SK-N-SH treated with all-trans-retinoic acid at 6 μM for 48 hours (cell line): ENCODE measurements at regions not wholly inside any gene's neighbourhood (a gene's known extent, or its start where the extent isn't known, plus 50 kb on each side); places are given as distances from the start of the nearest gene placed in this dataset.

Source experiments
- ATAC-seq: fragments of 200-7000 bp; cut with Tn5 transposase; 3 replicates; pipeline ENCODE4 v1.9.1; 2020; ENCODE audit warnings: mild to moderate bottlenecking, moderate library complexity
- BACH2 ChIP-seq: fragments of 250-450 bp; sonication (Bioruptor Pico); IDR thresholded peaks from 2 replicates; pipeline ENCODE4 v1.9.0; 2021; ENCODE audit warnings: mild to moderate bottlenecking, borderline replicate concordance
- CSRNP3 ChIP-seq: fragments of 250-450 bp; sonication (Bioruptor Pico); IDR thresholded peaks from 2 replicates; pipeline ENCODE4 v1.5.1; 2021; ENCODE audit warnings: mild to moderate bottlenecking, moderate library complexity
- ESRRG ChIP-seq: fragments of 250-450 bp; sonication (Bioruptor Pico); IDR thresholded peaks from 2 replicates; pipeline ENCODE4 v1.6.1; 2021; ENCODE audit warnings: mild to moderate bottlenecking
- ISL1 ChIP-seq: fragments of 250-450 bp; sonication (Bioruptor Pico); IDR thresholded peaks from 2 replicates; pipeline ENCODE4 v2.1.2; 2022; ENCODE audit warnings: mild to moderate bottlenecking, moderate library complexity
- POU6F1 ChIP-seq: fragments of 250-450 bp; sonication (Bioruptor Pico); IDR thresholded peaks from 2 replicates; pipeline ENCODE4 v1.8.0; 2021; ENCODE audit warnings: low read depth, mild to moderate bottlenecking, moderate library complexity, borderline replicate concordance
- PPARA ChIP-seq: fragments of 250-450 bp; sonication (Bioruptor Pico); IDR thresholded peaks from 2 replicates; pipeline ENCODE4 v1.5.0; 2020; ENCODE audit warnings: mild to moderate bottlenecking, borderline replicate concordance
- RARB ChIP-seq: fragments of 250-450 bp; sonication (Bioruptor Pico); IDR thresholded peaks from 2 replicates; pipeline ENCODE4 v1.8.0; 2021; ENCODE audit warnings: mild to moderate bottlenecking, moderate library complexity
- SNAI2 ChIP-seq: fragments of 250-450 bp; sonication (Bioruptor Pico); IDR thresholded peaks from 2 replicates; pipeline ENCODE4 v1.5.0; 2020; ENCODE audit warnings: mild to moderate bottlenecking, moderate library complexity
- TCF4 ChIP-seq: fragments of 250-450 bp; sonication (Bioruptor Pico); IDR thresholded peaks from 2 replicates; pipeline ENCODE4 v1.8.0; 2021; ENCODE audit warnings: mild to moderate bottlenecking, moderate library complexity, borderline replicate concordance
- TOX ChIP-seq: fragments of 250-450 bp; sonication (Bioruptor Pico); IDR thresholded peaks from 2 replicates; pipeline ENCODE4 v1.8.0; 2021; ENCODE audit warnings: mild to moderate bottlenecking, moderate library complexity, borderline replicate concordance
- ZC3H10 ChIP-seq: fragments of 250-450 bp; sonication (Bioruptor Pico); IDR thresholded peaks from 2 replicates; pipeline ENCODE4 v1.5.1; 2021; ENCODE audit warnings: mild to moderate bottlenecking, moderate library complexity
- ZFP3 ChIP-seq: fragments of 250-450 bp; sonication (Bioruptor Pico); IDR thresholded peaks from 2 replicates; pipeline ENCODE4 v1.5.0; 2020; ENCODE audit warnings: mild to moderate bottlenecking, moderate library complexity
- ZFP30 ChIP-seq: fragments of 450-650 bp; formaldehyde crosslinking; IDR thresholded peaks from 2 replicates; pipeline ENCODE4 v1.5.0; 2022; ENCODE audit warnings: mild to moderate bottlenecking, moderate library complexity
- ZNF565 ChIP-seq: fragments of 450-650 bp; formaldehyde crosslinking; conservative IDR thresholded peaks from 2 replicates; pipeline ENCODE4 v1.5.0; 2020; ENCODE audit warnings: low read depth, mild to moderate bottlenecking, moderate library complexity
- TF ChIP-seq, protein P1 (sequence below): fragments of 250-450 bp; sonication (Bioruptor Pico); IDR thresholded peaks from 2 replicates; pipeline ENCODE4 v1.5.0; 2020; ENCODE audit warnings: mild to moderate bottlenecking, moderate library complexity
- TF ChIP-seq, protein P2 (sequence below): fragments of 250-450 bp; sonication (Bioruptor Pico); IDR thresholded peaks from 2 replicates; pipeline ENCODE4 v1.5.1; 2020; ENCODE audit warnings: low read depth, mild to moderate bottlenecking, moderate library complexity
- TF ChIP-seq, protein P3 (sequence below): fragments of 250-450 bp; sonication (Bioruptor Pico); IDR thresholded peaks from 2 replicates; pipeline ENCODE4 v1.8.0; 2020; ENCODE audit warnings: mild to moderate bottlenecking, moderate library complexity, borderline replicate concordance

GRCh38 chr11:109305009-109305408 is 117.0 kb upstream of the C11orf87 start:
- TF ChIP-seq, protein P1, sequence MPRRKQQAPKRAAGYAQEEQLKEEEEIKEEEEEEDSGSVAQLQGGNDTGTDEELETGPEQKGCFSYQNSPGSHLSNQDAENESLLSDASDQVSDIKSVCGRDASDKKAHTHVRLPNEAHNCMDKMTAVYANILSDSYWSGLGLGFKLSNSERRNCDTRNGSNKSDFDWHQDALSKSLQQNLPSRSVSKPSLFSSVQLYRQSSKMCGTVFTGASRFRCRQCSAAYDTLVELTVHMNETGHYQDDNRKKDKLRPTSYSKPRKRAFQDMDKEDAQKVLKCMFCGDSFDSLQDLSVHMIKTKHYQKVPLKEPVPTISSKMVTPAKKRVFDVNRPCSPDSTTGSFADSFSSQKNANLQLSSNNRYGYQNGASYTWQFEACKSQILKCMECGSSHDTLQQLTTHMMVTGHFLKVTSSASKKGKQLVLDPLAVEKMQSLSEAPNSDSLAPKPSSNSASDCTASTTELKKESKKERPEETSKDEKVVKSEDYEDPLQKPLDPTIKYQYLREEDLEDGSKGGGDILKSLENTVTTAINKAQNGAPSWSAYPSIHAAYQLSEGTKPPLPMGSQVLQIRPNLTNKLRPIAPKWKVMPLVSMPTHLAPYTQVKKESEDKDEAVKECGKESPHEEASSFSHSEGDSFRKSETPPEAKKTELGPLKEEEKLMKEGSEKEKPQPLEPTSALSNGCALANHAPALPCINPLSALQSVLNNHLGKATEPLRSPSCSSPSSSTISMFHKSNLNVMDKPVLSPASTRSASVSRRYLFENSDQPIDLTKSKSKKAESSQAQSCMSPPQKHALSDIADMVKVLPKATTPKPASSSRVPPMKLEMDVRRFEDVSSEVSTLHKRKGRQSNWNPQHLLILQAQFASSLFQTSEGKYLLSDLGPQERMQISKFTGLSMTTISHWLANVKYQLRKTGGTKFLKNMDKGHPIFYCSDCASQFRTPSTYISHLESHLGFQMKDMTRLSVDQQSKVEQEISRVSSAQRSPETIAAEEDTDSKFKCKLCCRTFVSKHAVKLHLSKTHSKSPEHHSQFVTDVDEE (CRISPR knock-in tag), result no peak
- TF ChIP-seq, protein P2, sequence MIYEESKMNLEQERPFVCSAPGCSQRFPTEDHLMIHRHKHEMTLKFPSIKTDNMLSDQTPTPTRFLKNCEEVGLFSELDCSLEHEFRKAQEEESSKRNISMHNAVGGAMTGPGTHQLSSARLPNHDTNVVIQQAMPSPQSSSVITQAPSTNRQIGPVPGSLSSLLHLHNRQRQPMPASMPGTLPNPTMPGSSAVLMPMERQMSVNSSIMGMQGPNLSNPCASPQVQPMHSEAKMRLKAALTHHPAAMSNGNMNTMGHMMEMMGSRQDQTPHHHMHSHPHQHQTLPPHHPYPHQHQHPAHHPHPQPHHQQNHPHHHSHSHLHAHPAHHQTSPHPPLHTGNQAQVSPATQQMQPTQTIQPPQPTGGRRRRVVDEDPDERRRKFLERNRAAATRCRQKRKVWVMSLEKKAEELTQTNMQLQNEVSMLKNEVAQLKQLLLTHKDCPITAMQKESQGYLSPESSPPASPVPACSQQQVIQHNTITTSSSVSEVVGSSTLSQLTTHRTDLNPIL (CRISPR knock-in tag), result no peak
- TF ChIP-seq ZNF565 (CRISPR knock-in tag) (no peak), TOX (CRISPR knock-in tag) (no peak), ISL1 (CRISPR knock-in tag) (no peak), ZFP30 (CRISPR knock-in tag) (no peak), PPARA (no peak), SNAI2 (CRISPR knock-in tag) (no peak), ZFP3 (CRISPR knock-in tag) (no peak)
- TF ChIP-seq, protein P3, sequence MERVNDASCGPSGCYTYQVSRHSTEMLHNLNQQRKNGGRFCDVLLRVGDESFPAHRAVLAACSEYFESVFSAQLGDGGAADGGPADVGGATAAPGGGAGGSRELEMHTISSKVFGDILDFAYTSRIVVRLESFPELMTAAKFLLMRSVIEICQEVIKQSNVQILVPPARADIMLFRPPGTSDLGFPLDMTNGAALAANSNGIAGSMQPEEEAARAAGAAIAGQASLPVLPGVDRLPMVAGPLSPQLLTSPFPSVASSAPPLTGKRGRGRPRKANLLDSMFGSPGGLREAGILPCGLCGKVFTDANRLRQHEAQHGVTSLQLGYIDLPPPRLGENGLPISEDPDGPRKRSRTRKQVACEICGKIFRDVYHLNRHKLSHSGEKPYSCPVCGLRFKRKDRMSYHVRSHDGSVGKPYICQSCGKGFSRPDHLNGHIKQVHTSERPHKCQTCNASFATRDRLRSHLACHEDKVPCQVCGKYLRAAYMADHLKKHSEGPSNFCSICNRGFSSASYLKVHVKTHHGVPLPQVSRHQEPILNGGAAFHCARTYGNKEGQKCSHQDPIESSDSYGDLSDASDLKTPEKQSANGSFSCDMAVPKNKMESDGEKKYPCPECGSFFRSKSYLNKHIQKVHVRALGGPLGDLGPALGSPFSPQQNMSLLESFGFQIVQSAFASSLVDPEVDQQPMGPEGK (CRISPR knock-in tag), result no peak
- no peak for ATAC-seq

- peak; percentile 54 for ATAC-seq
- TF ChIP-seq PPARA (no peak), ZNF565 (CRISPR knock-in tag) (no peak), TCF4 (CRISPR knock-in tag) (no peak), ISL1 (CRISPR knock-in tag) (no peak), BACH2 (no peak)
- TF ChIP-seq, protein P1 (CRISPR knock-in tag), result no peak
- TF ChIP-seq, all 23 proteins: peak for 0
Observed at GRCh38 chr11:109306322-109306721, 115.7 kb upstream of the C11orf87 start.

DNA sequence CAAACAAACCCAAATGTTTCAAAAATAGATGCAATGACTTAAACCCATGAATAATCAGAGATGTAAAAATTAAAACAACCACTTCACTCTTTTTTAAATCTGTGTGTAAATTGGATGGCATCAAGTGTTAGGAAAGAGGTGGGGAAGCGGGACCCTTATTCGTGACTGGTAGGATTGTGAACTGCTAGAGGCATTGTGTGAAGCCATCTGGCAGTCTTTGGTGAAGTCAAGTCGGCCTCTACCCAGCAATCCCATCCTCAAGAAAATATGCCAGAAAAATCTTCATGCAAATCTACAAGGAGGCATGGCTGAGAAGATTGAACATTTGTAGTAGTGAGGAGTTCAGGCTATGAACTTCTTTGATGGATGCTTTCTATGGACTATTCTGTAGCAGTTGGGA is 114.6 kb upstream of the C11orf87 start:
- no peak for TF ChIP-seq ZC3H10
- TF ChIP-seq CSRNP3 (CRISPR knock-in tag), result no peak
- TF ChIP-seq POU6F1, result no peak
- TF ChIP-seq, all 23 proteins: peak for 0
- no peak for ATAC-seq

DNA sequence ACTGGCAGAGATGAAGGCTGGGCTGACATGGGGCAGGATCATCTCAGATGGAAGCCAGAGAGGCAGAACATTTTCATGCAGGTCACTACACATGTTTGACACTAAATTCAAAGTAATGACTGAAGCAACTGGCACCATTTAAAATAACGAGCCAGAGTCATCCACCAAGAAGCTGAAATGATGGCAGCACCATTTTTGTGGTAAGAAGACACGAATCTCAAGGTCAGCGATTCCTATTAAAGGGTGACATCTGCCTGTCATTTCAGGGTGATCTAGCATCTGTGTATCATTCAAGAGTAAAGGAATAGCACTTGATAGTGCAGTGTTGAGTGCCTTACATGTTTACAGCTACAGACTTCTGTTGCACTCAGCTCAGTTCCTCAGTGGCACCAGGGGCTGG is 113.4 kb upstream of the C11orf87 start:
- ATAC-seq, result peak; percentile 21; the same call in 2 of the 3 replicates

More for the DNA sequence above, 113.4 kb upstream of the C11orf87 start:
- TF ChIP-seq RARB, result no peak
- no peak for TF ChIP-seq ZC3H10
- no peak for TF ChIP-seq TOX (CRISPR knock-in tag)
- no peak for TF ChIP-seq POU6F1
- TF ChIP-seq ESRRG (CRISPR knock-in tag), result no peak
- TF ChIP-seq, all 23 proteins: peak for 0
